Fibroblast of villous mesenchyme (primary cell): ENCODE measurements at regions not wholly inside any gene's neighbourhood (a gene's known extent, or its start where the extent isn't known, plus 50 kb on each side); places are given as distances from the start of the nearest gene placed in this dataset.

ENCODE experiments used
- DNase-seq: peaks from one replicate; pipeline ENCODE4 v3.0.0-alpha.2; 2010; ENCODE audit warnings: low read depth
- H3K4me3 ChIP-seq: 2 replicates; pipeline ENCODE4 v1.5.1; 2011; ENCODE audit warnings: low read depth, mild to moderate bottlenecking, low read length
- CTCF ChIP-seq: IDR thresholded peaks from 2 replicates; pipeline ENCODE4 v1.5.1; 2012; ENCODE audit warnings: low read depth, mild to moderate bottlenecking, low read length; ENCODE audit not compliant: insufficient read depth

GRCh38 chr21:28674763-28675162 is 317.9 kb downstream of the LTN1 start:
- no peak for TF ChIP-seq CTCF
- H3K4me3 ChIP-seq: no peak overlapping the region
- no peak for DNase-seq

GRCh38 chr21:28671549-28672195 is 321.0 kb downstream of the LTN1 start:
- H3K4me3 ChIP-seq: no peak overlapping the region
- no peak for TF ChIP-seq CTCF
- peak; percentile 81 for DNase-seq

- H3K4me3 ChIP-seq: no peak overlapping the region
- TF ChIP-seq CTCF: no peak
- no peak for DNase-seq
Measured at GRCh38 chr21:28669971-28670653, 322.6 kb downstream of the LTN1 start.

GRCh38 chr21:28669321-28669720 is 323.4 kb downstream of the LTN1 start:
- no peak for DNase-seq
- TF ChIP-seq CTCF: no peak
- H3K4me3 ChIP-seq: no peak overlapping the region

- no peak overlapping the region for H3K4me3 ChIP-seq
Measured at GRCh38 chr21:28663754-28664153, 328.9 kb downstream of the LTN1 start.

GRCh38 chr21:28663111-28663693 is 329.5 kb downstream of the LTN1 start:
- DNase-seq: no peak
- H3K4me3 ChIP-seq: no peak overlapping the region
- TF ChIP-seq CTCF: no peak

More at GRCh38 chr21:28663754-28664153, 328.9 kb downstream of the LTN1 start:
- no peak for DNase-seq
- no peak for TF ChIP-seq CTCF

GRCh38 chr21:28657566-28657965 is 335.1 kb downstream of the LTN1 start:
- no peak for TF ChIP-seq CTCF
- H3K4me3 ChIP-seq: no peak overlapping the region
- no peak for DNase-seq
